GM19035 (cell line): ENCODE measurements at regions not wholly inside any gene's neighbourhood (a gene's known extent, or its start where the extent isn't known, plus 50 kb on each side); places are given as distances from the start of the nearest gene placed in this dataset.
A peak's percentile ranks its signal among the peaks of the same experiment; 100 is the strongest.

Source experiments
- ATAC-seq: cut with Tn5 transposase; IDR thresholded peaks from one replicate; pipeline ENCODE4 v1.9.1; 2021; ENCODE audit not compliant: unreplicated experiment

DNA sequence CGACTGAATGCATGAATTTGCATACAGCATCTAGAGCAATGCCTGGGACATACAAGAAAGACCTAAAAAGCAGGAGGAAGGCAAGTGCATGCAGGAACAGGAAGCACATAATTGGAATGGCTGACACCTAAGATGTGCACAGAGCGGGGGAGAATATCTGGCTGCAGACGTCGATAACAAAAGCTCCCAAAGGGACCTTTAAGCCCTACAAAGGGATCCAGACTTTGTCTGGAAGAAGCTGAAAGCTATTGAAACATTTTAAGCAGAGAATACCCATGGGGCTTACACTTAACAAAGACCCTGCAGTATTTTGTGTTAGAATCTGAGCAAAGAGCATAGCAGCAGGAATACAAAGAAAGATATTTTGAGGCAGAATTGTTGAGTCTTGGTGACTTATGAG, 107.4 kb upstream of the CLDN10 start:
- ATAC-seq: no peak

DNA sequence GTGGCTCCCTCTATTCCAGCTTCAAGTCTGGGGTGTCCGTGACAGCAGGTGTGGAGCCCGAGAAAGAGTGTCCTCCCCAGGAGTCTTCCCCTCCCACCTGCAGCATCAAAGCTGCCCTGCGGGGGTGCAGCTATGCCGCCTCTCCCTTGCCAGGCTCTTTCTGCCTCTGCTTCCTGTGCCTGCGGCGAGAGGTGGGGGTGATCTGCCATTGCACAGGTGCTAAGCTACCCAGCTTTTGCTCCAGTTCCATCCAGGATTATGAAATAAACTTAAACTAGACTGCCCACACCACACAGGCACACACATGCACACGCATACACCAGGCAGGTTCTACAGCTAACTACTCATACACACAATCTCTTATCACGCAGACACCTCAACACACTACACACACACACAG, 104.7 kb upstream of the CLDN10 start:
- ATAC-seq: no peak

DNA sequence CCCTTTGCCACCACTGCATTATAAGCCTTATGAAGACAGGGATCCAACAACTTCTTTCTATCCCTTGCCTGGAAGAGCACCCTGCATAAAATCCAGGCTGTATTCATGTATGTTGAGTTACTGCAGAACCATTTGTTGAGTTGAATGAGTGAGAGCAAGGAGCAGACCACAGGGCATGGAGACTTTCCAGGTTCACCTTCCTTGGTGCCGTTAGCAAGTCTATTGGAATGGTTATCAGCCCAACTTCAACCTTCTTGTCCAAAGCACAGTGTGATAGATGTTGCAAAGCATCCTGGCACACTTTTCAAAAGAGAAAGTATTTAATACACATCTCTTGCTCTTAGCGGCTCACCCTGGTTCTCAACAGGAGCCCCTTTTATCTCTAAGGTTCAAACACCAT, 100.9 kb upstream of the CLDN10 start:
- no peak for ATAC-seq

DNA sequence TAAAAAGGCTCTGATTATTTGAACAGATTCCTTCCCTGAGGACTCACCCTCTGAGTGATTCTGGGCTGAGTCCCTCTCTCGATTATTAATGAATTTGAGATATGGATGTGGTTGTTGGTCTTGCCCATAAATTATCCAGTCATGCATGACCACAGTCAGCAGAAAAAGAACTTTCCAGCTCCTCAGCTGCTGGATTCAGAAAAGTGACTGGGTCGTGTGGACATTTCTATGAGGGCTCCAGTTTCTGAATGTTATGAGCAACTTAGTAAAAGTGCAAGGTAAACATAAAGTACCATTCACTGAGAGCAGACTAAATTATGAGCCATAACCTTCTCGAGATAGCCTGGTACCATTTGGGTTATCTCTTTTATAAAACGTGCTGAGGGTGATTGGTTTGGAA, 100.1 kb upstream of the CLDN10 start:
- no peak for ATAC-seq

DNA sequence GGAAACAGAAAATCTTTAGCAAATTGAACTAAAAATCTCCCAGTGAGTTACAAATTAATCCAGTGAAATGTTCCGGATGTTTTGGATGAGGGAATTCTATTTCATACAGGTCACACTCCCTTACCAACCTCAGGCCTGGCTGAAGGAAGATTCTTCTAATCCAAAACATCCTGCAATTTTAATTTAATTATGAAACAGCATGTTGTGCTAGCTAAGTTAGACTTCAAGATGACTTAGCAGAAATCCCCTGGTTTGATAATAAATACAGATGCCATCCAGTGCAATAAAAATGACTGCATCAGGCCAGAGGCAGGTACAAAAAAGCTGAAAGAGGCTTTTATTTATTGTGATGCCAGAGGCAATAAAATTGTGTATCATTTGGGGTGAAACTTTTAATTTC, 96.7 kb upstream of the CLDN10 start:
- no peak for ATAC-seq

DNA sequence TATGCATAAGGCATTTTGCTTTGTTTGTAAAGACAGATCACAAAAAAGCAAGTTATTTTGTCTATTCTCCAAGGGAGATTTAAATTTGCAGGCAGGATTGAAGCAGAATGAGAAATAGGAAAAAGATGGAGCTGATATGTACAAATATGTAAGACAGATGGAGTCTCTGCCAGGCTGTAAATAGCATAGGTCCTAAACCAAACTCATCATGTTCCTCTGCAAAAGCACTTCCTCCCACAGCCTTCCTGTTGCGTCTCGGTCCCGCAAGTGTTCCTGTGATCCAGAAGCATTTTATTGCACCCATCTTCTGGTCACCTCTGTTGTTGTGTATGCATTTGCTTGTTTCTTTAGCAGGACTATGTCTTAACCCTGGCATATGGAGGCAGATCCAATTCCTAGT, 95.7 kb upstream of the CLDN10 start:
- ATAC-seq: peak; percentile 4

DNA sequence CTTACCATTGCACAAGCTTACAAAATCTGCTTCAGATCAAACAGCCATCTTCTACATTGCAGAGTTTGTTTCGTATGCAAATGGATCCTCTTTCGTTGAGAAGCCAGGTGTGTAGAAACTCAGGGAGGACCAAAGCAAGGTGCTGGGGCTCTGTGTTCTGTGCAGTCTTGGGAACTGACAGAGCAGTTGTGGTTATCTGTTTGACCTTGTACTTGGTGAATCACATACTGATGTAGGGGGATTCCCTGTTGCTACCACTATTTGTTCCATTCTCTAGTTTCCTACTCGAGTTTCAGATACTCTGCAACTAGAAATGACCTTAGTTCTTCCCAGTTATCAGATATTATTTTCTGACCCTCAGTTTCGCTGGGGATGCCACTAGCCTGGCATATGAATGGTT, 95.2 kb upstream of the CLDN10 start:
- ATAC-seq: peak; percentile 99

DNA sequence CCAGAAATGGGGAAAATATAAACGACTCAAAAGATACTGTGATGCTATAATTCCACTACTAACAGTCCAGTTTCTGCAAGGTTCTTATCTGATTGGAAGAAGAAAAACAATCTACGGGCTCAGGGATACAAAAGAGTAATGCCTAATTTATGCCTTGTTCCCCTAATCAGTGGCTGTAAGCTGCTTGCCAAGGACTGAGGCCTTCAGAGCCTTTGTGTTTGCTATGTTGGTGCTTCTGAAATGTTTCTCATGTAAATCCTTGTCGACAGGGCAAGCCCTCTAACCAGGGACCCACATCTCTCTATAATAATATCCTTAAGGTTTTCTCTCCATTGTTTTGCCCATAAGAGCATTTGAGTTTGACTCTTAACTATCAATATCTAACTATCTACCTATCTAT, 89.7 kb upstream of the CLDN10 start:
- no peak for ATAC-seq

DNA sequence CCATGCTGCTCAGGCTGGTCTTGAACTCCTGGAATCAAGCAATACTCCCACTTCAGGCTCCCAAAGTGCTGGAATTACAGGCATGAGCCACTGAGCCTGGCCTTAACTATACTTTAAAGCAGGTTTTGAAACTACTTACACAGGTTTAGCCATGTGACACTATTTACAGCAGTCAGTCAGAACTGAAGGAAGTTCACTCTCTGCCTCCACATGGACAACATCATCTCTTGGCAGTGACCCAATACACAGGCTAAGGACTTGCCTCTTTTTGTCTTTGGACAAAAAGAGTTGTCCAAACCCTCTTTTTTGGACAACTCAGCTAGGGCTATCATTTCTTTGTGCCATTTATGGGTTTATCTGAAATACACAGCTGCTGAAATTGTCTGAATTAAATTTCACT, 89.0 kb upstream of the CLDN10 start:
- ATAC-seq: no peak

DNA sequence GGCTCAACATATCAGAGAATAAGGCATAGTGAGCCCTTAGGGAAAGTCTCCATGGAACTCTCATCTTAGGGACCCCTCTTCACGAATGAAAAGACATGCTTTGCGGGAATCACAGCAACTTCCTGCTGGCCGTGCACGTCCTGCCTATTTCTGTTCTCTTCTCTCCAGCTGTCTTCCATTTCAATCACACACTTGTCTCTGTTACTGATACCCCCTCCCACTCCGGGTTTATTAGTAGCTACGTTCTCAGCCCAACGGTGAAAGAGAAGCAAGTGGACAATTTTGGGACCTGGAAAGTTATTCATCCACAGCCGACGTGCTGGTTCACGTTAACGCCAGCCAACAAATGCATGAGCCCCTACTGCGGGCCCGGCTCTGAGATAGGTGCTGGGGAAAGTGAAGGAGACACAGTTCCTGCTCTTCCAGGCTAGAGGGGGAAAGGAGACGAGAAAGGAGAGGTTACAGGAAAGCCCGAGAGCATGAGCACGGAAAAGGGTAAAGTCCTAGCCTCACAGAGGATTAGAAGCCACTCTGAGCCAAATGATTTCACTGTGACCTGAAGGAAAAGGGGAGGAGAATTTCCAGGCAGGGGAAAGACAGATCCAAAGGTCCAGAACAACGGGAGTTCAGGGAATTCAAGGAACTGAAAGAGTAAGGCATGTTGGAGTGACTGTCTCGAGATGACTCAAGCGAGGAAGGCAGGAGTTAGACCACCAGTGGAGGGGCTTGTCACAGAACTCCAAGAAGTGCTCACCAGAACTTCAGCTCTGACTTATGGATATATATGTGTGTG, 81.8 kb upstream of the CLDN10 start:
- ATAC-seq: no peak

DNA sequence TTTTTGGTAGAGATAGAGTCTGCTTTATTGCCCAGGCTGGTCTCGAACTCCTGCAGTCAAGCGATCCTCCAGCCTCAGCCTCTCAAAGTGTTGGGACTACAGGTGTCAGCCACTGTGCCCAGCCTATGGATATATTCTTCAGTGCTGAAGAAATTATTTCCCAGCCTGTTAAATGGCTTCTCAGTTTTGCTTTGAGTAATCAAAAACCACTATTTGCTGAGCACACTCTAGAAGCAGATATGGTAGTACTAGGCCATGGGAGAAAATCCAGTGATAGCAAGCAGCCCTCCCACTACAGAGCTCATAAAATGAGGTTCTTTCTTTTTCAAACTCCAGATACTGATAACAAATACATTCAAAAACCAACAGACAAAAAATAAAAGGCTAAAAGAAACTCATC, 80.6 kb upstream of the CLDN10 start:
- ATAC-seq: no peak

DNA sequence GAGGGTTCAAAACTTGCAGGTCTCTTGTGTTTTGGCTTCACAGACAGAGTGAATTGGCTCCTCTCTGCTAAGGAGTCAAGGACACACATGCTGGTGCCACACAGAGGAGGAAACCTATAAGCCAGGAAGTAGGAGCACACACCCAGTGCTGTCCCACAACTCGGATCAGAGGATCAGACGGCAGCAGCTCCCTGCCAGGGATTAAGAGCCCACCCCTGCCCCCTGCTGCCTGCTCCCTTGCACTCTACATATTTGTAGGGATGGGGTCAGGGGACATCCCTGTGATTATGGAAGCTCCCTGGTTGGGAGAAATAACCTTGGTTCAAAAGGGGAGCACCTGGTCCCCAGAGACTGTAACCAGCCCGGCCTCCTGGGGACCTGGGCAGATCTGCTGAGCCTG, 77.5 kb upstream of the CLDN10 start:
- ATAC-seq: no peak

DNA sequence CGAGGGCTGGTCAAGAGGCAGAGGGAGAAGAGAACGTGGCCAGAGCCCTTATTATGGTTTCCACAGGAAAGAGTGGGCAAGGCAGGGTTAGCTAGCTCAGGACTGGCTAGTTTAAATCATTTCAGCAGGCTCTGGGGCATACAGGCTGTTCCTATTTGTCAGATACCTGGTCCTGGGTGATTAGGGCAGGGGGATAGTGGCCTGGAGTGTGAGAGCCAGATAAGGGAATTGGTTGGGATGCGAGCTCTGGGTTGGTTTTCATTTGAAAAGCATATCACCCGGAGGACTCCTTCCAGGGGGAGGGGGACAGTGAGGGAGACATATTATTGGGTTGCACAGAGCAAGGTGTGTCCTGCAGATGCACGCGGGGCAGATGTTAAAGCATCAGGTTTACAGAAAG, 75.3 kb upstream of the CLDN10 start:
- ATAC-seq: no peak

DNA sequence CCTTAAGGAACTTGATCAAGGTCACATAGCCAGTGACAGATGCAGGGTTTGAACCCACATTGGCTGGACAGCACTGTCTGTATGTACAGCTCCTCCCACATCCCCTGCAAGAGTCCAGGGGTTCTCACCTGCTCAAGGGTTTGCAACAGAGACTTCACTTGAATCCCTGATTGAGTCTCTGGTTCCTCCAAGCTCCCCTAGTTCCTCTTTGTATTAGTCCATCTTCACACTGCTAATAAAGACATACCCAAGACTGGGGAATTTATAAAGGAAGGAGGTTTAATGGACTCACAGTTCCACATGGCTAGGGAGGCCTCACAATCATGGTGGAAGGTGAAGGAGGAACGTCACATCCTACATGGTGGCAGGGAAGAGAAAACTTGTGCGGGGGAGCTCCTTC, 72.8 kb upstream of the CLDN10 start:
- ATAC-seq: no peak

DNA sequence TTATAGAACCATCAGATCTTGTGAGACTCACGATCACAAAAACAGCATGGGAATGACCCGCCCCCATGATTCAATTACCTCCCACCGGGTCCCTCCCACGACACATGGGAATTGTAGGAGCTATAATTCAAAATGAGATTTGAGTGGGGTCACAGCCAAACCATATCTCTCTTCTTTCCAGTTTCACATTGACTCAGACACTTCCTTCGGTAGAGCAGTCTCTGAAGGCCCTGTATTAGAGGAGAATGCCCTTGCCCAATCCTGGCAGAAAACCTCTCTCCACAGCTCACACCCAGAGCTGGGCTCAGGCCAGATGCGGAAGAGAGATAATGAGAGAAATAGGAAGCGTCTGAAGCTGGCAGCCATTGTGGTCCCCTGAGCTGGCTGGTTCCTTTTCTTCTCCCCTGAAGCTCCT, 72.4 kb upstream of the CLDN10 start:
- ATAC-seq: peak; percentile 44

DNA sequence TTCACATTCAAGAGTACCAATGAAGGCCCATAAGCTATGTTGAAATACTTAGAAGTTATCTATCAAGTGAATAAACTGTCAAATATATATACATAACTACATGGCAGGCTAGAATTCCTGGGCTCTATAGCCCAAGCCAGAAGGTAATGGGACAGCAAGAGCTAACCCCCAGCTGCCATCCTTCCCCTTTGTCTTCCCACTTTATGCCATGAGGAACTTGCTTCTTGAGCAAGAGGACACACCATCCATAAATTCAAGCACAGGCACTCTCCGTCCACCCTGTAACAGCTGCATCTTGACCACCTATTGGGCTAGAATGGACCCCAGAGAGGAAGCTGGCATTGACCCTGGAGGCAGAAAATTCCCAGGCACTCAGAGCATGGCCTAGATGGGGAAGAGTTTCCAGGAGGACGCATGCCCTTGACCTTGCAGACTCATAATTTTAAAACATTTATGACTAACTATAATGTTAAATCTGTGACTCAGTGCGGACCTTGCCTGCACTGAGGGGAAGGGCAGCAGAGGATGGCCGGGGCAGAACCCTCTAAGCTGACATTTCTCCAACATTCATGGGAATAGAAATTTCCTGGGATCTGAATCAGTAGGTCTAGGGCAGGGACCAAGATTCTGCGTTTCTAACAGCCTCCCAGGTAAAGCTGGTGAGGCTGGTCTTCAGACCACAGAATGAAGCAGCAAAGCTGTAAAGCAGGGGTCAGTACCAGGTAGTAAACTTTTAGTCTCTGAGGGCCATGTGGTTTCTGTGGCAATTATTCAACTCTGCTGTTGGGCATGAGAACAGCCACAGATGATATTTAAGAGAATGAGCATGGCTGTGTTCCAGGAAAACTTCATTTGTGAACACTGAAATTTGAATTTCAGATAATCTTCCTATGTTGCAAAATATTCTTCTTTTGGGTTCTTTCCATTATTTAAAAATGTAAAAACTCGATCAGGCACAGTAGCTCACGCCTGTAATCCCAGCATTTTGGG, 71.4 kb upstream of the CLDN10 start:
- ATAC-seq: no peak

DNA sequence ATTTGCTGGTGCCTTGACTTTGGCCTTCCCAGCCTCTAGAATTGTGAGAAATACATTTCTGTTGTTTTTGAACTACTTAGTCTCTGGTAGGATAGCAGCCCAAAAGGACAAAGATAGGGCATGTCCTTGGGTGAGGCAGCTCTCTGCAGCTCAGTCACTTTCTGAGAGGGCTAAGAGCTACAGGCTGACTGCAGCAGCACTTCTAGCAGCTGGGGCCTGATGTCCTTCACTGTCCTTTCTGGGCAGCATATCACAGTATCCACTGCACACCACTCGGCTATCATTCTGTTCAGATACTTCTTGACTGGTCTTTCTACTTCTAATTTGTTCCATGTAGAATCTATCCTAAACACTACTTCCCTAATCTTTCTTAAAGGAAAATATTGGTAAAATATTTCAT, 68.5 kb upstream of the CLDN10 start:
- no peak for ATAC-seq

DNA sequence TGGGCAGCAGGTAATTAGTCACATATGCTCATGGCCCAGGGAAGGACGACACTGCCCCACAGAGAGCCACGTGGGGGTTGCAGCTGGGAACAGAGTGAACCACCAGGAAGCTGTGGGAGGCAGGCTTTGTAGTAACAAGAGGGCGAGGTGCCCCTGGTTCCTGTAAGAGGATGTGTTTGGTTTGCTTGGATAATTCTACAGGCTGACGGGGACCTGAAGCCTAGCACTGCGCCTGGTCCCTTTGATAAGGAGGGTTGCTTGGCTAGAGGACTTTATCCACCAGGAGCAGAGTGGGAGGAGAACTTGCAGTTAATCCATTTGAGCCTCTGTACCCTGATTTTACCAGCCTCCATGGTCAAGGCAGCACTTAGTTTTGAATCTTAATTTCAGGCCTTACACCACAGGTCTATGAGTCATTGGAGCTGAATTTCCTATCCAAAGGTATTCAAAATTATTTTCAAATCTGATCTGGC, 67.4 kb upstream of the CLDN10 start:
- no peak for ATAC-seq

DNA sequence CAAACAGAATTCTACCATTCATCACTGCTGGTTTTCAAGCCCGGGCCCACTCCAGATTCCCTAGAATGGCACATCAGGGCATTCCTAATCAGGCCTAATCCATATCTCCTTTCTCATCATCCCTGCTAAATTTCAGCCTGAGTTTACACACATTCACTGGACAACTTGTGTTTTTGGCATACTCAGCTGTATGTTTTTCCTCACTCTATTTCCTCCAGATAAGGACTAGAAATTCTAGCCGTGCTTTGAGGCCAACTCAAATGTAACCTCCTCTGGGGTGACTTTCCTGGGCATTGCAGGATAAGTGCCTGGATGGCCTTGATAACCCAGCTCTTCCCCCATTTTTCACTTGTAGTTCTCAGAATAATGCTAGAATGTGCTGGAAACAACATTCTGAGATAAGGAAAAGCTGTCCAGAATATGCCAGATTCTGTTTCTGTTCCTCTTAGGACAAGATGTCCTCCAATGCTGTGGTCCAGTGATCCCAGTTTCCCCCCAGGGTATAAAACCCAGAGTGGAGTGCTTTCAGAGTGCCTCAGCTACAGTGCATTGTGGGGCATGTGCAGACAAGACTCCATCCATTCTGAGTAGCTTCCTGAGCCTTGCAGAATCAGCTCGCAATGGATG, 66.9 kb upstream of the CLDN10 start:
- ATAC-seq: no peak

DNA sequence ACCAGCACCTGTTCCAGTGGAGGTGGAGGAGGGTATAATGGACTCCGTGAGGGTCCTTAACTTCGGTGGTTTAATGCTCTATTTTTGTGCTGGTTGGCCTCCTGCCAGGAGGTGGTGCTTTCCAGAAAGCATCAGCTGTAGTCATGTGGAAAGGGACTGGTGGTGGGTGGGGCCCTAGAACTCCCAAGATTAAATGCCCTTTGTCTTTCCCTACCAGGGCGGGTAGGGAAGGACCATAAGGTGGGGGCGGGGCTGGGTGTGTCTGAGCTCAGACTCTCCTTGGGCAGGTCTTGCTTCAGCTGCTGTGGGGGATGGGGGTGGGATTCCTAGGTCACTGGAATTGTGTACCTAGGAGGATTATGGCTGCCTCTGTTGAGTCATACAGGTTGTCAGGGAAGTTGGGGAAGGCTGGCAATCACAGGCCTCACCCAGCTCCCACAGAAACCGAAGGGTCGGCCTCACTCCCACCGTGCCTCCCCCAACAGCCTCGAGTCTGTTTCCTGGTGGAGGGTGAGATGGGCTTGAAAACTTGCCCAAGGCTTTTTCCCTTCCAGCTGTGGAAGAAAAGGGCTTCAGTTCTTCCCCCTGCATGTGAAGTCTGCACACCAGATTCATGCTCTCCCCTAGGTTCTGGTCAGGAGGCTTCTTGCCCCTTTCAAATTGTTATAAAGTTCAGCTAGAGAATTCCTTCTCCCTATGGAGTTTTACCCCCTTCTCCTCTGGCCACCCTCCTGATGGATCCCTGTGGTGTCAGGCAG, 60.3 kb upstream of the CLDN10 start:
- ATAC-seq: no peak
